PC-9 (cell line): ENCODE measurements at regions not wholly inside any gene's neighbourhood (a gene's known extent, or its start where the extent isn't known, plus 50 kb on each side); places are given as distances from the start of the nearest gene placed in this dataset.

ENCODE experiments used
- CTCF ChIP-seq: fragments of 200-600 bp; sonication (generic); conservative IDR thresholded peaks from 2 replicates; pipeline ENCODE4 v1.6.1; 2017; ENCODE audit warnings: mixed run types, antibody characterized with exemption, mild to moderate bottlenecking, moderate library complexity
- EZH2 ChIP-seq: fragments of 200-600 bp; sonication (generic); IDR thresholded peaks from 2 replicates; pipeline ENCODE4 v1.8.0; 2017; ENCODE audit warnings: antibody characterized with exemption, low read depth

DNA sequence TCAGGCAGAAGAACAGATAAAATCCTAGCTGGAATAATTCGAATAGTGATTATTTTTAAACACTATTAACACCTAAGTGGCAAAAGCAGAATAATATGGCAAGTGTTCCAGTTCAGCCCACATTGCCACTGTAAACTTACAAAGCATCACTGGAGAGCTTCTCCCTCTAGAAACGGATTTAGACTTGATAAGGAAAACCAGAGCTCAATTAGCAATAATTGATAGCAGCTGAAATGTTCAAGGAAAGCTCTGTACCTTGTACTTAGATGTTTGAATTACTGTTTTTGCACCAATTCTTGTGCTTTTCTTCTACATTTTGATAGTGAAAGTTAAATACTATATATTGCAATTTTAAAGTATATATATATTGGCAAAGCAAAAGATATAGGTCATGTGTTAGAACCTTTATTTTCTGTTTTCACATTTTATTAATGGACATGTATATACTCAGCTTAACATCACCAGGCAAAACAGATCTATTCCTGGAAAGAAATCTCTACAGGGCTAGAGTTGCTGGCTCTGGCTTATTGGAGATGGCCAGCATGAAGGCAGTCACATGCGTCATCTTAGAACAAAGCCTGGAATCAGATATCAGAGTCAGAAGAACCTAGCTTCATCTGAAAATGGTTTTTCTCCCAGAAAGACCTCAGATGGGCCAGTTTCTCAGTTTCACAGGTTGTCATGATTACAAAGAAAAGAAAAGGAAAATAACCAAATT is 149.1 kb upstream of the CTAGE1 start:
- no peak for TF ChIP-seq CTCF
- TF ChIP-seq EZH2, result no peak
